ENCODE measurements at regions not wholly inside any gene's neighbourhood (a gene's known extent, or its start where the extent isn't known, plus 50 kb on each side); places are given as distances from the start of the nearest gene placed in this dataset.

- H3K4me3 Mint-ChIP-seq = no peak overlapping the region
- peaks cover 13% of the 10 kb centered on the region for H3K27me3 Mint-ChIP-seq (ENCODE audit: low read depth)
- H3K27ac Mint-ChIP-seq (ENCODE audit: unreplicated experiment) = no peak overlapping the region
- DNase-seq (ENCODE audit: low read depth, low spot score) = no peak
- no peaks in the 10 kb centered on the region for H3K9me3 Mint-ChIP-seq
- no peaks in the 10 kb centered on the region for H3K36me3 Mint-ChIP-seq (ENCODE audit: low read depth)
- TF ChIP-seq, protein P1, sequence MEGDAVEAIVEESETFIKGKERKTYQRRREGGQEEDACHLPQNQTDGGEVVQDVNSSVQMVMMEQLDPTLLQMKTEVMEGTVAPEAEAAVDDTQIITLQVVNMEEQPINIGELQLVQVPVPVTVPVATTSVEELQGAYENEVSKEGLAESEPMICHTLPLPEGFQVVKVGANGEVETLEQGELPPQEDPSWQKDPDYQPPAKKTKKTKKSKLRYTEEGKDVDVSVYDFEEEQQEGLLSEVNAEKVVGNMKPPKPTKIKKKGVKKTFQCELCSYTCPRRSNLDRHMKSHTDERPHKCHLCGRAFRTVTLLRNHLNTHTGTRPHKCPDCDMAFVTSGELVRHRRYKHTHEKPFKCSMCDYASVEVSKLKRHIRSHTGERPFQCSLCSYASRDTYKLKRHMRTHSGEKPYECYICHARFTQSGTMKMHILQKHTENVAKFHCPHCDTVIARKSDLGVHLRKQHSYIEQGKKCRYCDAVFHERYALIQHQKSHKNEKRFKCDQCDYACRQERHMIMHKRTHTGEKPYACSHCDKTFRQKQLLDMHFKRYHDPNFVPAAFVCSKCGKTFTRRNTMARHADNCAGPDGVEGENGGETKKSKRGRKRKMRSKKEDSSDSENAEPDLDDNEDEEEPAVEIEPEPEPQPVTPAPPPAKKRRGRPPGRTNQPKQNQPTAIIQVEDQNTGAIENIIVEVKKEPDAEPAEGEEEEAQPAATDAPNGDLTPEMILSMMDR (conservative IDR thresholded peaks at IDR 0.05) = no peak
- H3K4me1 Mint-ChIP-seq = peaks cover 13% of the 10 kb centered on the region
These were observed 51.1 kb upstream of the THY1 start for GRCh38 chr11:119473901-119474681.

DNA sequence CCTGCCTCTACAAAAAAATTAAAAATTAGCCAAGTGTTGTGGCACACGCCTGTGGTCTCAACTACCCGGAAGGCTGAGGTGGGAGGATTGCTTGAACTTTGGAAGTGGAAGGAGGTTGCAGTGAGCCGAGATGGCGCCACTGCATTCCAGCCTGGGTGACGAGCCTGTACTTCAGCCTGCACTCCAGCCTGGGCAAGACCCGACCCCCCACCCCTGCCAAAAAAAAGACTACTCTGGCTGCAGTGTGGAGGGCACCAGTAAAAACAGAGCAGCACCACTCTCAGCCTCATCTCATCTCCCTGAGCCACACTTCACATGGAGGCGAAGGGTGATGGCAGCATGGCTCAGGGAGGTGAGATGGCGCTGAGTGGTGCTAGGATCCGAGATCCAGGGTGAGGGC, 50.3 kb upstream of the THY1 start:
- Mint-ChIP-seq H3K9me3 (no peaks in the 10 kb centered on the region), H3K36me3 (ENCODE audit: low read depth) (no peaks in the 10 kb centered on the region), H3K27ac (ENCODE audit: unreplicated experiment) (no peak overlapping the region), H3K4me3 (no peak overlapping the region), H3K4me1 (peaks cover 13% of the 10 kb centered on the region), H3K27me3 (ENCODE audit: low read depth) (peaks cover 13% of the 10 kb centered on the region)
- TF ChIP-seq, protein P1 (conservative IDR thresholded peaks at IDR 0.05) = no peak
- DNase-seq (ENCODE audit: low read depth, low spot score) = no peak

- Mint-ChIP-seq H3K27ac (ENCODE audit: unreplicated experiment) (peak overlapping the region; percentile 19), H3K4me3 (no peak overlapping the region), H3K27me3 (ENCODE audit: low read depth) (peaks cover 13% of the 10 kb centered on the region), H3K36me3 (ENCODE audit: low read depth) (peaks cover 1% of the 10 kb centered on the region), H3K9me3 (no peaks in the 10 kb centered on the region), H3K4me1 (peaks cover 13% of the 10 kb centered on the region)
- DNase-seq (ENCODE audit: low read depth, low spot score) = no peak
- TF ChIP-seq, protein P1 (conservative IDR thresholded peaks at IDR 0.05) = no peak
These were observed 49.9 kb upstream of the THY1 start for GRCh38 chr11:119472856-119473222.

Data from neural crest cell (in vitro differentiated cells).